ENCODE measurements at regions not wholly inside any gene's neighbourhood (a gene's known extent, or its start where the extent isn't known, plus 50 kb on each side); places are given as distances from the start of the nearest gene placed in this dataset.

GRCh38 chr11:92557879-92558278 lies 333.3 kb downstream of the FAT3 start:
- H3K4me3 ChIP-seq (ENCODE audit: low read depth, low read length): no peak overlapping the region
- DNase-seq (ENCODE audit: low read depth, low spot score): no peak
- no peak for TF ChIP-seq CTCF (IDR thresholded peaks at IDR 0.05; ENCODE audit: low read depth, low read length)
- in situ Hi-C loops (cut with HindIII; ENCODE audit: low sequenced_read_pairs): no loop called here

GRCh38 chr11:92558323-92558722 lies 333.7 kb downstream of the FAT3 start:
- TF ChIP-seq CTCF (IDR thresholded peaks at IDR 0.05; ENCODE audit: low read depth, low read length): no peak
- no peak for DNase-seq (ENCODE audit: low read depth, low spot score)
- H3K4me3 ChIP-seq (ENCODE audit: low read depth, low read length): no peak overlapping the region
- in situ Hi-C loops (cut with HindIII; ENCODE audit: low sequenced_read_pairs): no loop called here

GRCh38 chr11:92569726-92570125 lies 345.1 kb downstream of the FAT3 start:
- in situ Hi-C loops (cut with HindIII; ENCODE audit: low sequenced_read_pairs): no loop called here
- H3K4me3 ChIP-seq (ENCODE audit: low read depth, low read length): no peak overlapping the region
- no peak for TF ChIP-seq CTCF (IDR thresholded peaks at IDR 0.05; ENCODE audit: low read depth, low read length)
- no peak for DNase-seq (ENCODE audit: low read depth, low spot score)

GRCh38 chr11:92572559-92572958 lies 347.9 kb downstream of the FAT3 start:
- no peak for DNase-seq (ENCODE audit: low read depth, low spot score)
- no peak for TF ChIP-seq CTCF (IDR thresholded peaks at IDR 0.05; ENCODE audit: low read depth, low read length)
- in situ Hi-C loops (cut with HindIII; ENCODE audit: low sequenced_read_pairs): no loop called here

GRCh38 chr11:92576315-92576714 lies 351.7 kb downstream of the FAT3 start:
- no peak overlapping the region for H3K4me3 ChIP-seq (ENCODE audit: low read depth, low read length)
- in situ Hi-C loops (cut with HindIII; ENCODE audit: low sequenced_read_pairs): no loop called here
- DNase-seq (ENCODE audit: low read depth, low spot score): no peak
- no peak for TF ChIP-seq CTCF (IDR thresholded peaks at IDR 0.05; ENCODE audit: low read depth, low read length)

More at GRCh38 chr11:92572559-92572958, 347.9 kb downstream of the FAT3 start:
- H3K4me3 ChIP-seq (ENCODE audit: low read depth, low read length): no peak overlapping the region

- in situ Hi-C loops (cut with HindIII; ENCODE audit: low sequenced_read_pairs): no loop called here
- no peak for DNase-seq (ENCODE audit: low read depth, low spot score)
- TF ChIP-seq CTCF (IDR thresholded peaks at IDR 0.05; ENCODE audit: low read depth, low read length): no peak
- H3K4me3 ChIP-seq (ENCODE audit: low read depth, low read length): no peak overlapping the region
Observed at GRCh38 chr11:92580908-92581307, 356.3 kb downstream of the FAT3 start.

- in situ Hi-C loops (cut with HindIII; ENCODE audit: low sequenced_read_pairs): no loop called here
- no peak for TF ChIP-seq CTCF (IDR thresholded peaks at IDR 0.05; ENCODE audit: low read depth, low read length)
- H3K4me3 ChIP-seq (ENCODE audit: low read depth, low read length): no peak overlapping the region
- no peak for DNase-seq (ENCODE audit: low read depth, low spot score)
Observed at GRCh38 chr11:92588393-92588792, 363.8 kb downstream of the FAT3 start.

Data from astrocyte of the spinal cord (primary cell).